KOPT-K1 (cell line): ENCODE measurements at regions not wholly inside any gene's neighbourhood (a gene's known extent, or its start where the extent isn't known, plus 50 kb on each side); places are given as distances from the start of the nearest gene placed in this dataset.
"Not testable (repeated sequence)": the region's sequence is repeated elsewhere in the genome, so short reads cannot be mapped to it uniquely, and the experiment has no call there.

Source experiments
- H3K27ac ChIP-seq: fragments of 200-600 bp; sonication (generic); 2 replicates; pipeline ENCODE4 v1.5.1; 2016; ENCODE audit warnings: antibody characterized with exemption, mild to moderate bottlenecking, low read depth, low read length; ENCODE audit not compliant: poor library complexity, severe bottlenecking
- H3K36me3 ChIP-seq: fragments of 200-600 bp; sonication (generic); 2 replicates; pipeline ENCODE4 v1.5.1; 2017; ENCODE audit warnings: antibody characterized with exemption, mild to moderate bottlenecking, low read length, moderate library complexity; ENCODE audit not compliant: insufficient read depth
- H3K9me3 ChIP-seq: fragments of 200-600 bp; sonication (generic); 2 replicates; pipeline ENCODE4 v1.5.1; 2017; ENCODE audit warnings: antibody characterized with exemption, low read length, mild to moderate bottlenecking; ENCODE audit not compliant: insufficient read depth, poor library complexity, severe bottlenecking

DNA sequence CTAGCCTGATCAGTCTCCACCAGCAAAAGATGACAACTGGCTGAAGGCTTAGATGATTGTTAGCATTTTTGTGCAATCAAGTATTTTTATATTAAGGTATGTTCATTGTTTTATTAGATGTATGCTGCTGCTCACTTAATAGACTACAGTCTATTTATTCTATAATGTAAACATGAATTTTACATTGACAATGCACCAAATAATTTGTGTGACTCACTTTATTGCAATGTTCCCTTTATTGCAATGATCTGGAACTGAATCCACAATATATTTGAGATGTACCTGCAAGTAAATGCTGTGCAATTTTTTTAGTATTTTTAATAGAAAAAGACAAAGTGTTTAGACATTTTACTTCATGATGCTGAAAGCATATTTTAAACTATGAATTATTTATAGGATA is 896.5 kb downstream of the AMY1C start:
- H3K9me3 ChIP-seq = no peaks in the 10 kb centered on the region
- H3K36me3 ChIP-seq = no peaks in the 10 kb centered on the region
- H3K27ac ChIP-seq = no peak overlapping the region

- H3K36me3 ChIP-seq = no peaks in the 10 kb centered on the region
- H3K9me3 ChIP-seq = no peaks in the 10 kb centered on the region
- H3K27ac ChIP-seq = no peak overlapping the region
Measured at GRCh38 chr1:104648269-104648691, 898.6 kb downstream of the AMY1C start.

DNA sequence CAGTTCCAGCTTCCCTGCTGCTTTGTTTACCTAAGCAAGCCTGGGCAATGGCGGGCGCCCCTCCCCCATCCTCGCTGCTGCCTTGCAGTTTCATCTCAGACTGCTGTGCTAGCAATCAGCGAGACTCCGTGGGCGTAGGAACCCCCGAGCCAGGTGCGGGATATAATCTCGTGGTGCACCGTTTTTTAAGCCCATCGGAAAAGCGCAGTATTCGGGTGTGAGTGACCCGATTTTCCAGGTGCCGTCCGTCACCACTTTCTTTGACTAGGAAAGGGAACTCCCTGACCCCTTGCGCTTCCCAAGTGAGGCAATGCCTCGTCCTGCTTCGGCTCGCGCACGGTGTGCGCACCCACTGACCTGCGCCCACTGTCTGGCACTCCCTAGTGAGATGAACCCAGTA is 914.7 kb downstream of the AMY1C start:
- not testable (repeated sequence) for H3K36me3 ChIP-seq, H3K9me3 ChIP-seq, H3K27ac ChIP-seq

DNA sequence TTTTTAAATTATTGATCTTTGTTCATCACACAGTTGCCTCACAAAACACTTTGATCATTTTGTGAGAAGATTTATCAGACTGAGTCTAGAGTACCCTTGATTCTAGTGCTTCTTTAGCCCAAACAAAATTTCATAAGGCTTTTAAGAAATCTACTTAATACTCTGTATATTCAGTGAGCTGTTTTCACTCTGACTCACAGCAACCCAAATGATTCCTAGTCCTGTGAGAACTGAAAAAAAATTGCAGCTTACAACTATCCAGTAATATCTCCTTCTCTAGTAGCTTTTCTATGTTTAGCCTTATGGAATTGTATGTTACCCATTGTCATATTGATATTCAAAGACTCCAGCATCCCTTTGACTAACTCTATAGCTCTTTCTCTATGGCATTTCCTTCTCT is 915.6 kb downstream of the AMY1C start:
- H3K27ac ChIP-seq = no peak overlapping the region
- H3K9me3 ChIP-seq = no peaks in the 10 kb centered on the region
- no peaks in the 10 kb centered on the region for H3K36me3 ChIP-seq

- no peaks in the 10 kb centered on the region for H3K9me3 ChIP-seq
- no peak overlapping the region for H3K27ac ChIP-seq
- H3K36me3 ChIP-seq = no peaks in the 10 kb centered on the region
Measured at GRCh38 chr1:104671684-104672353, 922.1 kb downstream of the AMY1C start.

GRCh38 chr1:104699433-104699832 is 949.7 kb downstream of the AMY1C start:
- Histone ChIP-seq H3K9me3 (no peaks in the 10 kb centered on the region), H3K27ac (no peak overlapping the region), H3K36me3 (no peaks in the 10 kb centered on the region)

DNA sequence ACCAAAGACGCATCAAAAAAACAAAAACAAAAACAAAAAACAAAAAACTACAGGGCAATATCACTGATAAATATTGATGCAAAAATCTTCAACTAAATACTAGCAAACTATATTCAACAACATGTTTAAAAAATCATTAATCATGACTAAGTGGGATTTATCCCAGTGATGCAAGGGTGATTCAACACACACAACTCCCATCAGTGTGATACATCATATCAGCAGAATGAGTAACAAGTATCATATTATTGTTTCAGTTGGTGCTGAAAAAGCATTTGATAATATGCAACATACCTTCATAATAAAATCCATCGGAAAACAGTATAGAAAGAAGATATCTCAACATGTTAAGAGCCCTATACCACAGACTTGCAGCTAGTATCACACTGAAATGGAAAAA is 953.0 kb downstream of the AMY1C start:
- H3K36me3 ChIP-seq = no peaks in the 10 kb centered on the region
- no peak overlapping the region for H3K27ac ChIP-seq
- peaks cover 5% of the 10 kb centered on the region for H3K9me3 ChIP-seq

DNA sequence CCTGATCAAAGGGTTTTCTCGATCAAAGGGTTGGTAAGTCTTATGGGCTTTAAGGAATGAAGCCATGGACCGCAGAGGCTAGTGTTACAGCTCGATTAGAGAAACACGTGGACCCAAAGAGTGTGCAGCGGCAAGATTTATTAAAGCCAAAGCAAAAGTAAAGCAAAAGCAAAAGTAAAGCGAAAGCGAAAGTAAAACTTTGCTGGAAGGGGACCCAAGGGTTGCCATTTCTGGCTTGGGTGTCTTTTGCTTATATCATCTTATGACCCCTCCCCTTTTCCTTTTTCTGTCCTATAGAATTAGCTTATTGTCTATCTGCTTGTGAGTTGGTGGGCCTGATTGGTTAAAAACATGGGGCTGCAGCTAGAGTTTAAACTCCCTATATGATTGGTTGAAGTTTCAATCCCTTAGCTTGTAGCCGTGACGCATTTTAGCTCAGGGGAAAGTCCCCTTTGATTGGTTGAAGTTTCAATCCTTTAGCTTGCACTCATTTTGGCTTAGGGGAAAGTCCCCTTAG is 957.0 kb downstream of the AMY1C start:
- Histone ChIP-seq H3K9me3 (peaks cover 5% of the 10 kb centered on the region), H3K36me3 (no peaks in the 10 kb centered on the region), H3K27ac (peak overlapping the region; percentile 49)

GRCh38 chr1:104718752-104719151 is 969.1 kb downstream of the AMY1C start:
- no peak overlapping the region for H3K27ac ChIP-seq
- H3K36me3 ChIP-seq = no peaks in the 10 kb centered on the region
- H3K9me3 ChIP-seq = no peaks in the 10 kb centered on the region

GRCh38 chr1:104720741-104721140 is 971.0 kb downstream of the AMY1C start:
- Histone ChIP-seq H3K27ac (no peak overlapping the region), H3K9me3 (no peaks in the 10 kb centered on the region), H3K36me3 (no peaks in the 10 kb centered on the region)

DNA sequence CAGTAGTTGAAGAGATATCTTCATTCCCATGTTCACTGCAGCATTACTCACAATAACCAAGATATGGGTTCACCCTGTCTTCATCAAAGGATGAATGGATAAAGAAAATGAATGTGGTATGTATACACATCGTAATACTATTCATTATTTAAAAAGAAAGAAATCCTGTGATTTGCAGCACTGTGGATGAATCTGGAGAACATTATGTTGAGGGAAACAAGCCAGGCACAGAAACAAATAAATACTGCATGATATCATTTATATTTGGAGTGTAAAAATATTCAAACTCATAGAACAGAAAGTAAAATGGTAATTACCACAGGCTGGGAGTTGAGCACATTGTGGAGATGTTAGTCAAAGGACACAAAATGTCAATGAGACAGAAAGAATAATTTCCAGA is 977.2 kb downstream of the AMY1C start:
- Histone ChIP-seq H3K9me3 (no peaks in the 10 kb centered on the region), H3K27ac (no peak overlapping the region), H3K36me3 (no peaks in the 10 kb centered on the region)

DNA sequence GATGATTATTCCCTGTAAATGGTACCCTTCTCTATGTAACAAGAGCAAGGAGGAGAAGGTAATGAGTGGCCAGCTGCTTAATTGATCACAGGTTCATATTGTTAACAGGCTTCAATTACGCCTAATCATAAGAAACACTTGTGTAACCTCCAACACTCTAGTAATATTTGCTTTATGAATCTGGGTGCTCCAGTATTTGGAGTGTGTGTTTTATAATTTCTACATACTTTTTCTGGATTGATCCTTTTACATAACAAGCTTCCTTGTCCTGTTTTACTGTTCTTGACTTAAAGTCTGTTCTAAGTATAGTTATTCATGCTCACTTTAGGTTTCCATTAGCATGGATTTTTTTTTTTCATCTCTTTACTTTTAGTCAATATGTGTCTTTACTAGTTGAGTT is 984.2 kb downstream of the AMY1C start:
- H3K36me3 ChIP-seq = no peaks in the 10 kb centered on the region
- H3K9me3 ChIP-seq = no peaks in the 10 kb centered on the region
- H3K27ac ChIP-seq = no peak overlapping the region

DNA sequence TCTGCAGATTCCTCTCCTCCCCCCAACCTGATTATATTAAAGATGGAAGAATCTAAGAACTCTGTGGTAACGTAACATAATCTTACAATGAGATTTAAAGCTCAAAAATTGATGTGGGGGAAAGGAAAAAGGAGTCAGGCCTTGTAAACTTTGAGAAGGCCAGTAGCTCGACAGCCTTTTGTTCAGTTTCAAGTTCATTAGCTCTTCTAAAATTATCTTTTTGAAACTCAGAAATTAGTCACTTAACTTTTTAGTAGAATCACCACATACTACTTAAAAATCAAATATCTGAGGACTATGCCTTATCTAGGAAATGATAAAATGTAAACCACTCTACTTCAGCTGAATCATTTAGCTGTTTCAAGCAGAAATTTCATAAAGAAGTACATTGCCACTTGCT is 996.2 kb downstream of the AMY1C start:
- H3K27ac ChIP-seq = no peak overlapping the region
- H3K9me3 ChIP-seq = no peaks in the 10 kb centered on the region
- H3K36me3 ChIP-seq = no peaks in the 10 kb centered on the region

DNA sequence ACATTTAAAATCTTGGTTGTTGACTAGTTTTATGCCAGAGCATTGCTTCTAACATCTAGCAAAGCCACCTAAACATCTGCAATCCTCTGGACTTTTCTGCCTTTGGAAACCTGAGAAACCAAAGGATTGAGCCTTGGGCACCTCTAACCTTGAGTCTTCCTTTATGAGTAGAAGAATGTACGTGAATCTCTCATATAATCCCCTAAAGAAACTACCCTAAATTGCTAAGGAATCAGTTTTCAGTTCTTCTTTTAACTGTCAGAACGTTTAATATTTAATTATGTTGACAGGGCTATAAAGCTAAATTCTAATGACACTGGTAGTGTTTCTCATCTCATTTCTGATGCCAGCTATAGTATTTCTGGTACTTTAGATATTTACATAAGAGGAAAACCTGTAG is 997.3 kb downstream of the AMY1C start:
- Histone ChIP-seq H3K9me3 (no peaks in the 10 kb centered on the region), H3K36me3 (no peaks in the 10 kb centered on the region), H3K27ac (no peak overlapping the region)

- no peaks in the 10 kb centered on the region for H3K9me3 ChIP-seq
- no peak overlapping the region for H3K27ac ChIP-seq
- no peaks in the 10 kb centered on the region for H3K36me3 ChIP-seq
Measured at GRCh38 chr1:104760017-104760416, 1010.3 kb downstream of the AMY1C start.

- Histone ChIP-seq H3K9me3 (no peaks in the 10 kb centered on the region), H3K36me3 (no peaks in the 10 kb centered on the region)
Measured at GRCh38 chr1:104761961-104762570, 1012.4 kb downstream of the AMY1C start.

More at GRCh38 chr1:104761961-104762570, 1012.4 kb downstream of the AMY1C start:
- no peak overlapping the region for H3K27ac ChIP-seq
